Left renal pelvis (tissue), 4 donors: ENCODE measurements at regions not wholly inside any gene's neighbourhood (a gene's known extent, or its start where the extent isn't known, plus 50 kb on each side); places are given as distances from the start of the nearest gene placed in this dataset.

ENCODE experiments used
- DNase-seq, 4 donors: peaks; one replicate each; pipeline ENCODE4 v3.0.0-alpha.2; 2013; ENCODE audit warnings: low read depth in 4 of 4, low spot score in 3 of 4

DNA sequence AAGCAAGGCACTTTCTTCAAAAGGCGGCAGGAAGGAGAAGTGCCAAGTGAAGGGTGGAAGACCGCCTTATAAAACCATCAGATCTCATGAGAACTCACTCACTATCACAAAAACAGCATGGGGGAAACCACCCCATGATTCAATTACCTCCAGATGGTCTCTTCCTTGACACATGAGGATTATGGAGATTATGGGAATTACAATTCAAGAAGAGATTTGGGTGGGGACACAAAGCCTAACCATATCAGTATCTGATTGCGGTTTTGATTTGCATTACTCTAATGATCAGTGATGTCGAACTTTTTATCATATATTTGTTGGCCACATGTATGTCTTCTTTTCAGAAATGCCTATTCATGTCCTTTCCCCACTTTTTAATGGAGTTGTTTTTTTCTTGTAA lies 549.3 kb upstream of the IL12A start:
- DNase-seq = no peak

DNA sequence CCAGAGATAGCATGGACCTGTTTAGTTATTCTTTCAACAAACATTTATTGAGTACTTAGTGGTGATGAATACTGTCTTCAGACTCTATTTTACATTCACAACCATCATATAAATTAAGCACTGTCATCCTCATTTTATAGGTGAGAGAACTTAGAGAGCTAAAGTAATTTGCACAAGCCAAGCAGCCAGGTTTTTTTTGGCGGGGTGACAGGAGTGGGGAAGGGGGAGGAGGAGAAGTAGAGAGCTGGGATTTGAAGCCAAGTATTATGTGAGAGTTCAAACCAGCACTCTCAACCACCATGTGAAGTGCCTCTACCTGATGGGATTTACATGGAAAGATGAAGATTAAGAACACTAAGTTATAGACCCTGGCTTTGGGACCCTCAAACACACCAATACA lies 547.4 kb upstream of the IL12A start:
- DNase-seq = no peak

DNA sequence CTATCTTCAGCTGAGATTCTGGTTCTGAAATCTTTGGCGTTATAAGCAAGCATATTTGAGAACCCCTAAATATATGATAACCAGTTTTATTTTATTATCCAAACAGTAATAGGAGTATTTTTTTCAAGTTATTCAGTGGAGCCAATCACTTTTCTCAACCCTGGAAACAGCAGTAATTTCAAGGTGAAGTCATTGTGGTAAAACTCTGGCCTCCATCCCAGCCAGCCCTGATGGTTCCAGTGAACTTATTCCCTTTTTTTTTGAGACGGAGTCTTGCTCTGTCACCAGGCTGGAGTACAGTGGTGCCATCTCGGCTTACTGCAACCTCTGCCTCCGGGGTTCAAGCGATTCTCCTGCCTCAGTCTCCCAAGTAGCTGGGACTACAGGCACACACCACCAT lies 545.4 kb upstream of the IL12A start:
- DNase-seq = no peak

DNA sequence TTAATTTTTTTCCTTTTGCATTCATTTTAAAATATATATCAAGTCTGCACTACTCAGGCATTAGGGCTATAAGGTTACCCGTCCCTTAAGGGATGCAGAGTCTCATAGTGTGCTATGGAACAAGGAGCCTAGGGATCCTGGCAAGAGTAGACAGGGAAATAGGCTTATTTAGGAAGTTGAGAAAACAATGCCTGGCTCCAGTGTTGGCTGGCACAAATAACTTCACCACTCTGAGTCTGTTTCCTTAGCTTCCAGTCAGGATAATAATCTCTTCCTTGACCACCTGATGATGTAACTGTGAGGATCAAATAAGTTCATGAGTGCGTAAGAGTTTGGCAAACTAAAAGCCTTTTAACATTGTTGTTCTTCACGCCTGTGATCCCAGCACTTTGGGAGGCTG lies 540.8 kb upstream of the IL12A start:
- DNase-seq = no peak

DNA sequence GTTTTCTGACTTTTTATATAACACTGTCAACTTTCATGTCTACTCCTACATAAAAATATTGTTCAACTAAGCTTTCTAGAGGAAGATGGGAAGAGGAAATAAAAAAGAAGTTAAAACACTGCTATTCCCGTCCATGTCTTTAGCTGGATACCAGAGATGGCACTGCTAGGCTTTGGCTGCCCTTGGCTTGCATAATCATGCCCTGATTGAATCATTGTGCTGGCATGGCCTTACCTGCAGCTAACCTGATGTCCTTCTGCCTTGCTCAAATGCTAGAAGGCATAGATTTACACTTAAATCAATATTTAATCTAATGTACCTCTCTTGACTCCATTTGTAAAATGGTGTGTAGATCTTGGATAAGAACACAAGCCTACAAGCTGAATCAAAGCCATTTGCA lies 539.7 kb upstream of the IL12A start:
- no peak for DNase-seq

DNA sequence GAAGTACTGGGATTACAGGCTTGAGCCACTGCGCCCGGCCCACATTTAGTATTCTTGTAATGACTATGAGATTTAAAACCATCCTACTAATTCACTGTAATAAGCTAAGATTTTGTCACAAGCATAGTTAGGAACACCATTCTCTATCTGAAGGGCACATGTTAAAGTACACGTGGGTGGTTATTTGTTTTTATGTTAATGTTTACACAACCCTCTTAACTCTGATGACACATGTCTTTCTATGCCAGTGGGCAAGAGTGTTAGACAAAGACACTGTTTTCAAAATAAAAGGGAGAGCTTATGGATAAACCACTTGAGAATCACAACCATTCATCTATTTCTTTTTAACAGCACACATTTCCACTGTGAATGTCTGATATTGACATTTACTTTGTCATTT lies 537.6 kb upstream of the IL12A start:
- DNase-seq = no peak

DNA sequence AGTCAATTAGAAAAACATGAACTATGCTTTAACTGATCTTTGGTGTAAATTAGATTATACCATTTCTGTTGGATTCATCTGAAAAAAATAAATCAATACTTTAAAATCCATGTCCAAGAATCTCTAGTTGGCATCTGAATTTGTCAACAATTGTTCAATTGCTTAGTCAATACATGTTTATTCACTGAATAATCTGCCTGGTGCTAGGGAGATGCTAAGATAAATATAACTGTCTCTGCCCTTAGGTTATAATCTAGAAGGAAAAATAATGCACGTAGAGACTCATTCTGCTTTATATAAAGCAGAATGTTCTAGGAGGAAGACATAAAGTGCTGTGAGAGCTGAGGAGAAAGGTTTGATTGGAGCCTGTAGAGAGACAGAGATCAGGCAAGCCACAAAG lies 537.2 kb upstream of the IL12A start:
- no peak for DNase-seq

DNA sequence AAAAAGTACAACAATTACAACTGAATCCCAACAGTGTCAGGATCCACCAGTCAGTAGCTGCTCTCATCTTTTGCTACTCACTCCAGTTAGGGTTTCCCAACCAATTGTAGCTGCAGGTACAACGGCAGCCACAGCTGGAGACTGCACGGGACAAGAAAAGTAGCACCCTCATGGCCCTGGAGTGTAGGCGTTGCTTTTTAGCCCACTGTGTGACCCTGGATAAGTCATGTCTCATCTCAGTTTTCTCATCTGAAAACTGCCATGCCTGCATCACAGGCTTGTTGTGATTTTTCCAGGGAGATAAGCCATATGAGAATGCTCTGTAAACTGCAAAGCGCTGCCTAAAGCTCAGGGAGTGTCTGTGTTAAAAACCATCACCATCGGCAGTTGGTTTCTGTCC lies 535.6 kb upstream of the IL12A start:
- DNase-seq = no peak

DNA sequence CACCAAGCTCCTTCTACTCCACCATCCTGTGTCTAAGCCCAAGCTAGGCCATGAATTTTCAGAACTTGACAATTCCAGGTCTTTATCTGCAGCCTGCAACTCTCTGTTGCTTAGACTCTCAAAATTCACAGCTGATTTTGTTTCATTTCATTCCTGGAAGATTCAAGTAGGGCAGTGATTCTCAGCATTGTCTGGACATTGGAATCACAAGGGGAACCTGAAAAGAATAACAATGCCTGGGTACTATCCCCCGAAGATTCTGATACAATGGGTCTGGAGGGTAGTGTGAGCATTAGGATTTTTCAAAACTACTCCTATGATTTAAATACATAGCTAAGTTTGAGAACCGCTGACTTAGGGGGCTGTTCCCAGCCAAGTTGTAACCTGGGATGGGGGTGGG lies 534.7 kb upstream of the IL12A start:
- DNase-seq = no peak

DNA sequence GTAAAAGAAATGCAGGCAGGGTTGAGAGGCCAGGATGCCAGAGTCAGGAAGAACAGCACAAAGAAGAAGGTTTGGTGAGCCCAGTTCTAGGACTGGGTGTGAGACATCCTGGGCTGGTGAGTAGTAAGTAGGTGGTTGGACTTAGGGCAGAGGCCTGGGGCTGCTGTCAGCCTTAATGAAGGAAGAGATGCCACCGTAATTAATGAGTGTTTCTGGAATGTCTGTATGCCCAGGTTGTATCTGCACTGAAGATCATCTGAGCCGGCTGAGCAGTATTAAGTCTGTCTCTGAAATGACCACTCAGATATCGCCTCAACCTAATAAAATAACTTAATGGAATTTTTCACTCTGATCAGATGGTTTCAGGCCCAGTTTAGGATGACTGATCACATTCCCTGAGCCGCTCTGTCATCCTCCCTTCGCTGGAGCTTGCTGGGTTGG lies 532.9 kb upstream of the IL12A start:
- no peak for DNase-seq

DNA sequence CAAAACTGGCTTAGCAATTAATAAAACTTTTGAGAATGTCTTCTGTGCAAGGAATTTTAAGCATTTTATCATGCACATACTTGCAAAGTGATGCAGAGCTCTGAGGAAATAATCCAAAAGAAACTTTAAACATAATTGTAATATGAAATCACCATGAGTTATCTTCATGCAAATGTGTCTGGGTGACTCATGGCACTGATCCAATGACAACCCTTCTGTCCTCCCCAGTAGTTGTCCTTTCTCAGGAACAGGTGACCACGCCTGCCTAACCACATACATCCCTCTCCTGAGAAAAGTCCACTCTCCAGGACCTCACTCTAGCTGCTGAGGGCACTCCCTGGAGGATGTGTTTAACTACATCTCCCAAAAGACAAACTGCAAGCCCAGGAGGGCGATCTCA lies 530.6 kb upstream of the IL12A start:
- DNase-seq = no peak

DNA sequence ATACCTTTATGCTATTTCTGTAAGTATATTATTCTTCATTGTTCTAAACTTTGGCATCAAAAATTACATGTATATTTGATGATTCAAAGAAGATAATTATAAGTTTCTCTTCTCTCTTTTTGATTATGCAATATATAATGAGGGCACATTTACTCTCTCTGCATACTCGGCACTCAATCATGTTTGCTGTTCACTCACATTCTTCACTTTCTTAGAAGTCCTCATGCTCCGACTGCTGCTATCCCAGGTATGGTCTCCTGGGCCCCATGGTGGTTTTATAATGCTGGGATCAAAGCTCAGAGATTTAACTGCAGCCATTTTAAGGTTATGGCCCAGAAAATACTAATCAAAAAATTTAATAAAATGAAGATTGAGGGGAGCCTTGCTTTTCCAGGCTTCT lies 529.7 kb upstream of the IL12A start:
- no peak for DNase-seq

DNA sequence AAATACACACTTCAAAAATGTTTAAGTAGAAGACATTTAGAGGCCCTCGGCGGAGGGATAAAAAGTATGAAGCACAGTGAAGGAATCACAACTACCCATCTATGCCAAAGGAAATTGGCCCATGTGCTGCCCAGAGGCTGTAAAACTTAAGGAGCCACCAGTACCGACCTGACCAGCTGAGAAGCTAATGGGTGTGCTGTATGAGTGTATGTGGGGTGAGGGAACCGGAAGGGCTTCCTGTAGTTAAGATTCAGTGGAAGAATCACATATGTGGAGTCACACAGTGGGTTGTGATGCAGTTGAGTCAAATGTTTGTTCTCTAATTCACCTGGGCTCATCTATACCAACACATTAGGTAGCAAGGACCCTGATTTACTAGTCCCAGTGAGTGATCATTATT lies 516.0 kb upstream of the IL12A start:
- DNase-seq = no peak

DNA sequence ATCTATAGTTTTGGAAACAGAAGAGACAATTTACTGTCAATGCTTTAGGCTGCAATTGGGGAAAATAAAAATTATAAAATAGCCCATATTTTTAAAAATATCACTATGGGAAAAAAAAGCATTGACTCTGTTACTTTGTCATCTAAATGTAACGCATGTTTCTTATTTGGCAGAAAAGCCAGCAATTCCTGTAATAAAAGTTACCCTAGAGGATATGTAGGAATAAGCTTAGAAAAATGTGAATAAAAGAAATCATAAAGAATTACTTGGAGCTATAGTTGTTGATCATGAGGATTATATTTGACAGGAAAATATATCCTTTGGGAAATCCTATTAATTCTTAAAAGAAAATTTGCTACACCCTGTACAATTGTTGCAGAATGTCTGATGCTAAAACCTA lies 515.4 kb upstream of the IL12A start:
- no peak for DNase-seq

DNA sequence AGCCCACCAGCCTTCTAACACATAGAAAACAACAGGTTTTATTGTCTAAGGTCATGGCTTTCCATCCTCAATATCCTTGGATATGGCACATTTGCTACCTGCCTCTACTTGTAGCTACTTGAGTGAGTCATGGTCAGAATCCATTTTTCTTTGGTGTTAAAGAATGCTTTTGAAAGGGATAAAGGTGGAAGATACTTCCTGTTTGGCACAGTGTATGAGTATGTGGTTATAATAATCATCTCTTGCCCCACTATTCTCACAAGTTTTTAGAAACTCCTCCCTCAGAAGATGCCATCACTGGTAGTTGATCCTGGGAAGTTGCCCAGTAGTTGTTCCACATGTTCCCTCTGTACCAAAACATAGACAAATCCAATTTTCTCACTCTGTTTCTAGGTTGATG lies 508.6 kb upstream of the IL12A start:
- DNase-seq = no peak

DNA sequence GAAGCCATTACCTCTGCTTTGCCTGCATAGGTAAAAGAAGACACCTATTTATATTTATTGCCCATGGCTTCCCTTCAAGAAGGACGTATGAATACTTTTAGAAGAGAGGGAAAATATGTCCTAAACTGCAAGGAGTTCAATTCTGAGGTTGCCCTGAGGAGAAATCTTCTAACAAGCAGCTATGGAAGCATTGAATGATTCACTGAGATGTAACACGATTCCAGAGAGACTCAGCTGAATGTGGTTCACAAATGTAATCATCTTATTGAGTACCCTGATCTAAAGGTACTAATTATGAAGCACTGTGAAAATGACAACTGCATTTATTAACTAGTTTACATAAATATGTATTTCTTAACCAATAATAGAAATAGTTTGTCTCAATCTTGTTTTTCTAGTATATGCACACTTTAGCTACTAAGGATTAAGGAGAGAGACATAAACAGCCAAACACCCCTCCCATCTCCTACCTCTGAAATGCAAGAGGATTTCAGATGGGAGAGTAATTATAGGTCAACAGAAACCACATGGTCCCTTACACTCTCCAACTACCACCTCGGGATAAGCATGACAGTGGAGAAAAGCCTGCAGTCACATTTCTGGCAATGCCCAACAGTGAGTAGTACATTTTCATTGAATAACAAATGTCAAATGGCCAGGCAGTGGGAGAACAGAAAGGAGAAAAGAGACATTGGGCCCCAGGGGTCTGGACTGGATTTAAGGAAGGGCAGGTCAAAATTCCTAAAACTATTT lies 506.2 kb upstream of the IL12A start:
- no peak for DNase-seq

DNA sequence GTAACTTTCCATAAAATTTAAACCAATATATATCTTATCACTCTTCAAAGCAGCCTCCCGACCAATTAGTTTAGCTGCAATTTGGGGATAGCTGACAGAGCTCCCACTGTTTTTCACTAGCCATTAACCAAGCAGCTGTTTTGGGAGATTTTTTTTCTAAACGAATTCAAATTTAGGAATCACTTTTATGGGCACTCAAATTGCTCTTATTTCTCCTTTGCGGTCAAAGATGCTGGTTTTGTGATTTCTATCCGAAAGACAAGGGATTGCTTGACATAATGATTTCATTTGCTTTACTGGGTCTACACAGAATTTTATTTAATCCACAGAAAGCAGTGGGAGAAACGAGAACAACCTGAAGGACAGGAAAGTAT lies 505.7 kb upstream of the IL12A start:
- DNase-seq = no peak

DNA sequence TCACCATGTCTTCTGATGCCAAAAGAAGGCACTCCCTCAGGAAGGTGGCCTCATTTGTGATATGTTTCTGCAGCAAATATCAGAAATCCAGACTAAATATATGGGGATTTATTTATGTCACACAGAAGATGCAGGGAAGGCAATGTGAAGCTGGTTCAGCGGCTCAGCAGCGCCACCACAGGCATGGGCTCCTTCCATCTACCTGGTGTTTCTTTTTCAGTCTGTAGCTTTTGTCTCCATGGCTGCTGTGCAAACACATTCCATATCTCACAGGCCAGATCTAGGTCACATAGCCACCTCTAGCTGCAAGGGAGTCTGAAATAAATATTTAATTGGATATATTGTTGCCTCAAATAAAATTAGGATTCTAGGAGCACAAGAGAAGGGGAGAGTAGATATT lies 502.1 kb upstream of the IL12A start:
- no peak for DNase-seq

DNA sequence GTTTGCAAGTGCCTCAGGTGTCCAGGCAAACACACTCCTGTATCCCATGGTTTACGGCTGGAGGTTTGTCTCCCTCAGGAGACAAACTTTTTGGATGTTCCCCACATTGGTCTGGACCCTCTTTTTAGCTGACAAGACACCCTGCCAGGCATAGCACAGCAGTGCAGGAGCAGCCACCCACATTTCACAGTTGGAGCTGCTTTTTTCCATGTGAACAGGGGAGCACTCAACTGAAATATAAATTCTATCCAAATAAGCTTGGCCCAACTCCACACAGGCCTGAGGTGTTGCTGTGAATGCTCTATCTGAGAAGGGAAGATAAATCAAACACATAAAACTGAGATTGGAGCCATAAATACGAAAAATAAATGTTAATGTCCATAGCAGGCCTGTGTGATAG lies 501.3 kb upstream of the IL12A start:
- no peak for DNase-seq

DNA sequence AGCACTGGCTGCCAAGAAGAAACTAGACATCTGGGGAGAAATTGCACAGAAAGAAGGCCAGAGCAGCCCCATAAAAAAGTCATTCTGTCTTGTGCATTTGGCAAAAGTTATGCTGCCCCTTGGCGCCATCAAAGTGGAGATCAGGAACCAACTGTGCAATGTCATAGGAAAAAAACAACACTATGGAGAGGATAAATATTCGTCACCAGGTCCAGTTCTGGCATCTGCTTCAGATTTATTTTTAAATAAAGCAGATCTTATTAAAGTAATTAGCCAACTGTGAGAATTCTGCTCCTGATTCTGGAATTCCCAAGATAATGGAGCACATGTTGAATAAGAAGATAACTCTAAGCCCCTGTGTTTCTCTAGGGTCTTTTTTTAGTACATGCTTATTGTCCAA lies 500.0 kb upstream of the IL12A start:
- DNase-seq = no peak

DNA sequence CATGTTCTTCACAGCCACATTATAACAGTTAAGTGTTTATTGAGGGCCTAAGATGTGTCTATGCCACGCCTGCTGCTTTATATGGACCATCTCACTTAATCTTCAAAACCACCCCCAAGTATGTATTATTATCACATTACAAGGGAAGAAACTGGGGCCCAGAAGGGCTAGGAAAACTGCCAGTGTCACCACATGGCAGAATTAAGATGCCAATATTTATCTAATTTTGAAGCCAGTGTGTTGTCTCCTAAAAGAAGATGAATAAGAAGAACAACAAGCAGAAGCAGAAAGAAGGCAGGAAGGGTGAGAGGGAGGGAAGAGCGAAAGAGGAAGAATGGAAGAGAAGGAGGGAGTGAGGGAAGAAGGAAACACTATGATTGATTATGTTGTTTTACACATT lies 491.3 kb upstream of the IL12A start:
- no peak for DNase-seq

DNA sequence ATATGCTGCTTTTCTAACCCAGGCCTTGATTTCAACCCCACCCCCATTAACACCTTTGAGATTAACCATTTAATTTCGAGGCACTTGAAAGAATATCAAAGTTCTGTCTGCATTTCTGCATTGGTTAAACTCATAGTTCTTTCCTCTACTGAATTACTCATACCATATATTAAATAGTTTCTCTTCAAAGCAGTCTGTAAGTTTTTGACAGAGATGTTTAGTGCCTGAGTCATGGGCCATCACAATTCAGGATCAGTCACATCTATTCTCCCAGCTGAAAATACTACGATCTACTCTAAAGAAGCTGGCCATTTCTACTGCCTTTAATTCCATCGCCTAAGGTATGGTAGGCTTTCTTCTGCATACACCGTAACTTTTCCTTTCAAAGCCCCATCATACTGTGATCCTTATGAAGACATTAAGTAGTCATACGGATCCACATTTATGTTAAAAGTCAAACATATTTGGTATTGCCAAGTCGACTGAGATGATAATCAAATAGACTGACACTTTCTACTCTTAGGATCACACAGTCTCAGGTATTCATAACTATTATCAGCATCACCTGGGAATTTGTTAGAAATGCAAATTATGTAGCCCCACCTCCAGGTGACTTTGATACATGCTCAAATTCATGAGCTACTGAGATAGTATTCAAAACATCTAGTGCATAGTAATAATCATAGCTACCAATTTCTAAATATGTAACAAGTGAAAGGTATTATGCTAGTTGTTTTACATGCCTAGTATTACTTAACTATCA lies 489.4 kb upstream of the IL12A start:
- no peak for DNase-seq

DNA sequence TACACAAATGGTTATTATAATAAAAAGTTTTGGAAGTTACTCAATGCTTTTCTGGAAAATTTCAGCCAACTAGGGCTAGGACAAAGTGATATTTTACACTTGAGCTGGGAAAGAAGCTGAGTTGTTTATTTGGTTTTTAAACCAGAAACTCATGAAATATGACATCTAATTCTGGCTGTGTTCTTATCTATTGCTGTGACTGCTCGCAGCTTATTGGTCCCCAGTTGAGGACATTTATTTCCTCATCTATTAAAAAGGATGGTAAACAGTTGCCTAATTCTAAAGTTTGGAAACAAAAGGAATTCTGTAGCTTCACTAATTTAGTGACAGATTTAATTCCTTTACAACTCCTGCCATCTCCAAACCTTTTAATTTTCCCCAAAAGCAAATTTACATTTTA lies 487.6 kb upstream of the IL12A start:
- DNase-seq = no peak
